NCI-H146 treated with DMSO at 0.1 percent for 48 hours (cell line): ENCODE measurements at regions not wholly inside any gene's neighbourhood (a gene's known extent, or its start where the extent isn't known, plus 50 kb on each side); places are given as distances from the start of the nearest gene placed in this dataset.
A peak's percentile ranks its signal among the peaks of the same experiment; 100 is the strongest.

Source experiments
- DNase-seq: peaks from one replicate; lab custom pipeline; 2025; ENCODE audit not compliant: unreplicated experiment; lab: John Stamatoyannopoulos, UW

GRCh38 chr12:4969405-4969804, 59.7 kb downstream of the KCNA1 start:
- no peak for DNase-seq

DNA sequence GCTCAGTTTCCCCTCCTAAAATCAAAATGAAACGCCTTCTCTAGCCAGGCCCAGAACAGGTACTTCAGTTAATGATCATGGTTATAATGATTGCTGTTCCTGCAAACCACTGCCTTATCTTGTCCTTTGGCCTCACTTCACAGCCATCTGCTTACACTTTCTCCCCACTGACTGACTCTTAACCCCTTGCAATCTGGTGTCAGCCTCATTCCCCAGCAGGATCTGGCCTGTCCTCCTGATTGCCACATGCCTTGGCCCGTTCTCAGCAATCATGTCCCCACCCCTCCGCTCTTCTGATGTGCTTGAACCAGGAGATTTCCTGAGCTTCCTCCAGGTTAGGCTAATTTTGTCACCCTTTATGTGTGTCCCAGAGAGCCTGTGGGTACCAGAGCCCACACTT, 64.5 kb downstream of the KCNA1 start:
- DNase-seq = no peak

DNA sequence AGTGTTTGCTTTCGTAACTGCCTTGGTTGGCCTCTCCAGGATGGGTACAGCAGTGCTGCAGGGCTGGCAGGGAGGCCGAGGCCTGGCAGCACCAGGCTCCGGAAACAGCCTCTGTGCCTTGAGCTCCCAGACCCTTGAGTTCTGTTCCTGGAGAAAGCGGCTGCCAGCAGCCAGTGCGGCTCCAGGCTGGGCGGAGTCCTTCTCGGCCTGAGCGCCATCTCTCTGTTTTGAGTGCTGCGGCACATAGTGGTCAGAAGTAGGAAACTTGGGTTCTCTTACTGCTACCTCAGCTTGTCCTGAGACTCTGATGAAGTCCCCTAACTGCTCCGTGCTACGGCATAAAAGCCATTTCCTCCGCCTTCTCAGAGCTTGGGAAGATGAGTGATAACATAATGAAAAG, 65.9 kb downstream of the KCNA1 start:
- no peak for DNase-seq

DNA sequence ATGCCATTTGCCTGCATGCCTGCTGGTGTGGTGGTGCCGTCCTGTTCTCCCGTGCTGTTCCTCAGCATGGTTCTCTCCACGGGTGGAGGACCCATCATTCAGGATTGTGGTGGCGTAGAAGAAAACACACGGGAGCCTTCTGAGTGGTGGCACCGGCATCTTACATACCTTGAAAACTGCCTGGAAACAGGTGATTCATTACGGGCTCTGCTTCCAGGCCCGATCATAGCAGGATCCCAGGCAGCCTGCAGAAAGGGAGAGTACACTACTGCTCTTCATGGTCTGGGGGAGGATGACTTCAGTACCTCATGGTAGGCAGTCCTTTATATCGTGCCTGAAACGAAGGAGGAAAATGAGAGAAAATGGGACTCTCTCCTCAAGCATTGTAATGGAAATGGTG, 66.6 kb upstream of the KCNA5 start:
- DNase-seq = no peak

DNA sequence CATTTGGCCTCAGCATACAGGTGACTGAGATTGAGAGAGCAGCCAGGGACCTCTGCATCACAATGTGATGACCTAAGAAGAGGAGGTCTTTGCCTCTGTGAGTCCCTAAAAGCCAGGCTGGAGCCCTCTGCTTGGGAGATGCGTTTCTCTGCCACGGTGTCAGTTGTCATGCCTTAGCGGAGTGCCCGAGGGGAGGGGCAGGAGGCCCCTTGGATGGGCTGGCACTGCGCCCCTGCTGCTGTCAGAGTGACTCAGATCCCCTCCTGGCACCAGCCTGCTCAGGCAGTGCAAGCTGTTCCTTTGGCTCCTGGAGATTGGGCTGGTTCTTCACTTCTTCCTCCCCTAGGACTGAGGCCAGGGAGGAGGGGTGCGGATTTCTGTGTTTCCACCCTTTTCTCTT, 64.9 kb upstream of the KCNA5 start:
- DNase-seq = no peak

DNA sequence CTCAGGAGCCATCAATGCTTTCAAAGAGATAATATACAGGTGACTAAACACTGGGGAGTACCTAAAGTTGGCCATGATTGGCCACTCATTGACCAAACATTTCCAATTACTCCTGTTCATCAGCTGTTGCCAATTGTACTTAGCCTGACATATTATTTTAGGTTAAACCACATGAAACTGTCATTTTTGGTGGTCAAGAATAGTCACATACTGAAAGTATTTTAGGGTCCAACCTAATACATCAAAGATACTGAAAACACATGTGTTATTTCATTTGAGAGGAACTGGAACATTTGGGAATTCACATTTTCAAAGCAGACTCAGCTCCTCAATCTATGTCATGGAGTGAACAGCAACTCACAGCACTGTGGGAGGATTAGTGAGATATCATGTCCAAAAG, 63.9 kb upstream of the KCNA5 start:
- no peak for DNase-seq

DNA sequence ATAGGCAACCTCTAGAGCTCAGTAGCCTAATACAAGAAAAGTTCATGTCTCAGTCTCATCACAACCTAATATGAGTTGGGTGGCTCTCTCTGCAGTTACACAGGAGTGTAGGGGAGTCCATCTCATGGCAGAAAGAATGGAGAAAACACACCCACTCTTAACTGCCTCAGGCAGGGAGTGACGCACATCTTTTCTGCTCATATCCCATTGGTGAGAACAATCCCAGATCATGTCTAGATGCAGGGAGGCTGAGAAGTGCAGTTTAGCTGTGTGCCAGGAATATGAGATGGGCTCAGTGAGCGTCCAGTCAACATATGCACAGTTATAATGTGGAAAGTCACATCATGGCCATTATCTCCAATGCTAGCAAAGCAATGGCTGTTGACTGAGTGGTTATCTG, 59.3 kb upstream of the KCNA5 start:
- no peak for DNase-seq

DNA sequence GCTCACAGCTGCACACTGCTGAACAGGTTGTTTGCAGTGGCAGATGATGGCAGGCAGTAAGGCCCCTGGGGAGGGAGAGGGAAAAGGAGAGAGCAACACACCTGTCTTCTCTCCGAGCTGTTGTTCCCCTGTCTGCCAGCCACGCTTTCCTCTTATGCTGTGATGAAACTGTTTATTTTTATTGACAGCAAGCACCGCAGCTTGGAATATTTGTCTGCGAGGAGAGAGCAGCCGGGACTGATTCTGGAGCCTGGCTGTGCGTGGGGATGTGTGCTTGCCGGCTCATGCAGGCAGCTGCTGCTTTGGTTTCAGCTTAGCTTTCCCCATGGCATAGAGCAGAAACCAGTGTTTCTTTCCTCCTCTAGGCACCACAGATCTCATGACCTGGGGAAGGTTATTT, 58.7 kb upstream of the KCNA5 start:
- peak; percentile 80 for DNase-seq

DNA sequence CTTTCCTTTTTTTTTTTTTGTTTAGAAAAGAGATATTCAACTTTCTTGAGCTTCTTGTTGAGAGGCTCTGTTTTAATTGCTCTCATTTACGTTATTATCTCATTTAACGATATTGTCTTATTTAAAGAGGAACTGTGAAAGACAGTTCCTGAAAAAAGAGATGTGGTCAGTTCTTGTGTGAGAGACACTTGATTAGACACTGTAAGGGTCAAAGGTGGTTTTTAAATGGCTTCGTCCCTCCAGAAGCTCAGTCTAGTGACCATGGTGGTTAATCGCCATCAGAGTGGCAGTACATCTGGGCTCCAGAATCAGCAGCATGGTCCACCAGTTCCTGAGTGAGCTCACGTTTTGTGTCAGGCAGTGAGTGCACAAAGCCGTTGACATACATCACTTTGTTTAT, 57.9 kb upstream of the KCNA5 start:
- DNase-seq = no peak

GRCh38 chr12:4987076-4988046, 56.3 kb upstream of the KCNA5 start:
- DNase-seq = peak; percentile 65

- peak; percentile 95 for DNase-seq
These were observed 52.3 kb upstream of the KCNA5 start for GRCh38 chr12:4991373-4991772.

- no peak for DNase-seq
These were observed 51.9 kb upstream of the KCNA5 start for GRCh38 chr12:4991801-4992200.

- DNase-seq = no peak
These were observed 50.8 kb upstream of the KCNA5 start for GRCh38 chr12:4992871-4993270.
